Panc1 (cell line): ENCODE measurements at regions not wholly inside any gene's neighbourhood (a gene's known extent, or its start where the extent isn't known, plus 50 kb on each side); places are given as distances from the start of the nearest gene placed in this dataset.

Experiments used
- ATAC-seq: fragments of 200-7000 bp; cut with Tn5 transposase; 2 replicates; pipeline ENCODE4 v1.9.1; 2020; ENCODE audit warnings: mild to moderate bottlenecking, moderate library complexity
- BruUV-seq: library from RNA; stranded (reverse); fragments of 400-500 nt; replicated peaks from 2 replicates; lab custom pipeline; 2021; lab: Mats Ljungman, UMichigan
- CTCF ChIA-PET: fragments of 300-600 bp; sonication (Branson Sonifier 250); formaldehyde crosslinking; loops from one replicate; lab custom pipeline; 2022; ENCODE audit warnings: antibody characterized with exemption; lab: Charles Lee
- POLR2A ChIA-PET: fragments of 300-600 bp; sonication (Branson Sonifier 250); formaldehyde crosslinking; loops from one replicate; lab custom pipeline; 2022; ENCODE audit warnings: antibody characterized with exemption; lab: Charles Lee
- DNase-seq: peaks from one replicate; pipeline ENCODE4 v3.0.0-alpha.2; 2010; ENCODE audit warnings: low read depth, low spot score
- H3K27ac ChIP-seq: 2 replicates; pipeline ENCODE4 v1.5.1; 2011; ENCODE audit warnings: mild to moderate bottlenecking, low read length, inconsistent platforms
- H3K27me3 ChIP-seq: fragments of 200-500 bp; sonication (Bioruptor generic); 2 replicates; pipeline ENCODE4 v1.6.0; 2014; ENCODE audit warnings: low read length, inconsistent platforms; ENCODE audit not compliant: control insufficient read depth, insufficient read depth
- H3K36me3 ChIP-seq: fragments of 200-500 bp; sonication (Bioruptor generic); 2 replicates; pipeline ENCODE4 v1.5.1; 2014; ENCODE audit warnings: inconsistent platforms, mild to moderate bottlenecking, low read length, moderate library complexity; ENCODE audit not compliant: control insufficient read depth, insufficient read depth
- H3K4me1 ChIP-seq: 2 replicates; pipeline ENCODE4 v1.5.1; 2011; ENCODE audit warnings: inconsistent platforms, mild to moderate bottlenecking, low read length, moderate library complexity; ENCODE audit not compliant: control insufficient read depth, insufficient read depth
- H3K4me3 ChIP-seq, 2 experiments: 2 replicates each; pipeline ENCODE4 v1.5.1; 2011 to 2012; ENCODE audit warnings: low read depth in 2 of 2, low read length in 2 of 2, mild to moderate bottlenecking in 2 of 2, inconsistent platforms in 1 of 2, moderate library complexity in 1 of 2
- H3K9me3 ChIP-seq: fragments of 200-500 bp; sonication (Bioruptor generic); 2 replicates; pipeline ENCODE4 v1.5.1; 2014; ENCODE audit warnings: low read depth, mild to moderate bottlenecking, inconsistent platforms, low read length, moderate library complexity; ENCODE audit not compliant: control insufficient read depth, insufficient read depth
- POLR2AphosphoS5 ChIP-seq: IDR thresholded peaks from 2 replicates; pipeline ENCODE4 v1.6.1; 2012; ENCODE audit warnings: mild to moderate bottlenecking, low read depth, low read length, moderate library complexity
- SIN3A ChIP-seq: IDR thresholded peaks from 2 replicates; pipeline ENCODE4 v1.6.1; 2012; ENCODE audit warnings: low read depth, mild to moderate bottlenecking, low read length, moderate library complexity, borderline replicate concordance; ENCODE audit not compliant: insufficient read depth
- TCF7L2 ChIP-seq: IDR thresholded peaks from 2 replicates; pipeline ENCODE4 v1.6.1; 2011; ENCODE audit warnings: mild to moderate bottlenecking, low read depth, low read length, inconsistent platforms
- in situ Hi-C: cut with HindIII; loops from 2 replicates; pipeline ENCODE4 v1.10.0; 2016; ENCODE audit warnings: low sequenced_read_pairs, low pct_unique_long_range_greater_than_20kb
- intact Hi-C: fragments of 100-400 bp; cut with micrococcal nuclease; formaldehyde crosslinking; loops from one replicate; pipeline ENCODE4 v1.10.0; 2022; ENCODE audit not compliant: unreplicated experiment
- TF ChIP-seq, protein P1 (sequence below), 2 experiments: IDR thresholded peaks; 2 replicates each; pipeline ENCODE4 v1.6.1; 2011 to 2012; ENCODE audit warnings: low read depth in 2 of 2, control low read depth in 1 of 2, low read length in 1 of 2, mild to moderate bottlenecking in 1 of 2, moderate library complexity in 1 of 2; ENCODE audit not compliant: insufficient read depth in 1 of 2
- TF ChIP-seq, protein P2 (sequence below): fragments of 450-650 bp; IDR thresholded peaks from 2 replicates; pipeline ENCODE4 v1.5.1; 2017; ENCODE audit warnings: mild to moderate bottlenecking

DNA sequence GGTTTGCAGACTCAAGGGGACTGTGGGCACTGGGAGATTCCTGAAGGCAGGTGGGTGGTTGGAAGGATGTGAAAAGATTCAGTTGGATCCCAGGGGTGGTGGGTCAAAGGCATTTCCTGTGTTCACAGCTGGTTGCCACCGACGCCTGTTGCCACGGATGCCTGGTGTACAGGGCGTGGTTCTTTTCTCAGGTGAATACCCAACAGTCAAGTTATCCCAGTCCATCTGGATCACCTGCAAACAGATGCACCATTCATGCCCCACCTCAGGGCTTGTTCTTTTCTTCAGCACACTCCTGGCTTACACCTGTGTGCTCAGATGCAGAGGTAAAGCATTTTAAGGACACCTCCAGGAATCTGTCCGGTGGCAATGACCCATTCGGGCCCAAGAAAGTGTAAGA, 55.8 kb upstream of the SHOX start:
- H3K4me1 ChIP-seq: no peaks in the 10 kb centered on the region
- no peaks in the 10 kb centered on the region for H3K27me3 ChIP-seq
- no peak for TF ChIP-seq TCF7L2
- TF ChIP-seq SIN3A: no peak
- TF ChIP-seq POLR2AphosphoS5: no peak
- TF ChIP-seq, protein P1, sequence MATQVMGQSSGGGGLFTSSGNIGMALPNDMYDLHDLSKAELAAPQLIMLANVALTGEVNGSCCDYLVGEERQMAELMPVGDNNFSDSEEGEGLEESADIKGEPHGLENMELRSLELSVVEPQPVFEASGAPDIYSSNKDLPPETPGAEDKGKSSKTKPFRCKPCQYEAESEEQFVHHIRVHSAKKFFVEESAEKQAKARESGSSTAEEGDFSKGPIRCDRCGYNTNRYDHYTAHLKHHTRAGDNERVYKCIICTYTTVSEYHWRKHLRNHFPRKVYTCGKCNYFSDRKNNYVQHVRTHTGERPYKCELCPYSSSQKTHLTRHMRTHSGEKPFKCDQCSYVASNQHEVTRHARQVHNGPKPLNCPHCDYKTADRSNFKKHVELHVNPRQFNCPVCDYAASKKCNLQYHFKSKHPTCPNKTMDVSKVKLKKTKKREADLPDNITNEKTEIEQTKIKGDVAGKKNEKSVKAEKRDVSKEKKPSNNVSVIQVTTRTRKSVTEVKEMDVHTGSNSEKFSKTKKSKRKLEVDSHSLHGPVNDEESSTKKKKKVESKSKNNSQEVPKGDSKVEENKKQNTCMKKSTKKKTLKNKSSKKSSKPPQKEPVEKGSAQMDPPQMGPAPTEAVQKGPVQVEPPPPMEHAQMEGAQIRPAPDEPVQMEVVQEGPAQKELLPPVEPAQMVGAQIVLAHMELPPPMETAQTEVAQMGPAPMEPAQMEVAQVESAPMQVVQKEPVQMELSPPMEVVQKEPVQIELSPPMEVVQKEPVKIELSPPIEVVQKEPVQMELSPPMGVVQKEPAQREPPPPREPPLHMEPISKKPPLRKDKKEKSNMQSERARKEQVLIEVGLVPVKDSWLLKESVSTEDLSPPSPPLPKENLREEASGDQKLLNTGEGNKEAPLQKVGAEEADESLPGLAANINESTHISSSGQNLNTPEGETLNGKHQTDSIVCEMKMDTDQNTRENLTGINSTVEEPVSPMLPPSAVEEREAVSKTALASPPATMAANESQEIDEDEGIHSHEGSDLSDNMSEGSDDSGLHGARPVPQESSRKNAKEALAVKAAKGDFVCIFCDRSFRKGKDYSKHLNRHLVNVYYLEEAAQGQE (IDR thresholded peaks at IDR 0.05; ENCODE audit: insufficient read depth in 1 of 2, low read depth in 2 of 2, low read length in 1 of 2): no peak
- TF ChIP-seq, protein P2, sequence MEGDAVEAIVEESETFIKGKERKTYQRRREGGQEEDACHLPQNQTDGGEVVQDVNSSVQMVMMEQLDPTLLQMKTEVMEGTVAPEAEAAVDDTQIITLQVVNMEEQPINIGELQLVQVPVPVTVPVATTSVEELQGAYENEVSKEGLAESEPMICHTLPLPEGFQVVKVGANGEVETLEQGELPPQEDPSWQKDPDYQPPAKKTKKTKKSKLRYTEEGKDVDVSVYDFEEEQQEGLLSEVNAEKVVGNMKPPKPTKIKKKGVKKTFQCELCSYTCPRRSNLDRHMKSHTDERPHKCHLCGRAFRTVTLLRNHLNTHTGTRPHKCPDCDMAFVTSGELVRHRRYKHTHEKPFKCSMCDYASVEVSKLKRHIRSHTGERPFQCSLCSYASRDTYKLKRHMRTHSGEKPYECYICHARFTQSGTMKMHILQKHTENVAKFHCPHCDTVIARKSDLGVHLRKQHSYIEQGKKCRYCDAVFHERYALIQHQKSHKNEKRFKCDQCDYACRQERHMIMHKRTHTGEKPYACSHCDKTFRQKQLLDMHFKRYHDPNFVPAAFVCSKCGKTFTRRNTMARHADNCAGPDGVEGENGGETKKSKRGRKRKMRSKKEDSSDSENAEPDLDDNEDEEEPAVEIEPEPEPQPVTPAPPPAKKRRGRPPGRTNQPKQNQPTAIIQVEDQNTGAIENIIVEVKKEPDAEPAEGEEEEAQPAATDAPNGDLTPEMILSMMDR: no peak
- POLR2A ChIA-PET: no interaction called here
- H3K27ac ChIP-seq: no peak overlapping the region
- H3K36me3 ChIP-seq: no peaks in the 10 kb centered on the region
- DNase-seq (no peak), ATAC-seq (no peak)
- intact Hi-C loops (no loop called here), in situ Hi-C loops (no loop called here)
- no TSS peak for BruUV-seq
- no peak overlapping the region for H3K4me3 ChIP-seq
- CTCF ChIA-PET: no interaction called here
- no peaks in the 10 kb centered on the region for H3K9me3 ChIP-seq

GRCh38 chrX:576904-577560, 53.6 kb upstream of the SHOX start:
- Histone ChIP-seq H3K4me1 (no peaks in the 10 kb centered on the region), H3K27me3 (no peaks in the 10 kb centered on the region), H3K27ac (no peak overlapping the region), H3K9me3 (no peaks in the 10 kb centered on the region), H3K4me3 (no peak overlapping the region), H3K36me3 (no peaks in the 10 kb centered on the region)
- DNase-seq: no peak
- in situ Hi-C loops (no loop called here), intact Hi-C loops (no loop called here)
- no TSS peak for BruUV-seq
- TF ChIP-seq SIN3A (no peak), TCF7L2 (no peak), POLR2AphosphoS5 (no peak)
- TF ChIP-seq, protein P2: no peak
- TF ChIP-seq, protein P1 (IDR thresholded peaks at IDR 0.05; ENCODE audit: insufficient read depth in 1 of 2, low read depth in 2 of 2, low read length in 1 of 2): no peak
- ATAC-seq: no peak
- ChIA-PET POLR2A (no interaction called here), CTCF (no interaction called here)
